T-helper 17 cell (primary cell): ENCODE measurements at regions not wholly inside any gene's neighbourhood (a gene's known extent, or its start where the extent isn't known, plus 50 kb on each side); places are given as distances from the start of the nearest gene placed in this dataset.
"Not testable (repeated sequence)": the region's sequence is repeated elsewhere in the genome, so short reads cannot be mapped to it uniquely, and the experiment has no call there.

Experiments used
- ATAC-seq: fragments of 150-1000 bp; cut with Tn5 transposase; 2 replicates; pipeline ENCODE4 v1.10.0; 2021; ENCODE audit warnings: mild to moderate bottlenecking, moderate library complexity
- DNase-seq, 3 donors: peaks; one replicate each; pipeline versions ENCODE4 v3.0.0 to v3.0.0-alpha.2; 2020 to 2021
- H3K9me3 ChIP-seq: one replicate; pipeline ENCODE4 v1.7.0; 2013; ENCODE audit warnings: low read length, mild to moderate bottlenecking; ENCODE audit not compliant: control insufficient read depth, poor library complexity, severe bottlenecking
- H3K27ac Mint-ChIP-seq: one replicate; pipeline ENCODE4 v1.8.0; 2022; ENCODE audit warnings: mild to moderate bottlenecking, moderate library complexity, mixed read lengths
- H3K27me3 Mint-ChIP-seq: one replicate; pipeline ENCODE4 v1.8.0; 2022; ENCODE audit warnings: mixed read lengths
- H3K36me3 Mint-ChIP-seq: one replicate; pipeline ENCODE4 v1.8.0; 2022; ENCODE audit warnings: low read depth, mixed read lengths
- H3K4me1 Mint-ChIP-seq: one replicate; pipeline ENCODE4 v1.8.0; 2022; ENCODE audit warnings: mild to moderate bottlenecking, mixed read lengths
- H3K4me3 Mint-ChIP-seq: one replicate; pipeline ENCODE4 v1.8.0; 2022; ENCODE audit warnings: mild to moderate bottlenecking, moderate library complexity, mixed read lengths

- DNase-seq (no peak), ATAC-seq (no peak)
- Mint-ChIP-seq H3K27ac (no peak overlapping the region), H3K4me3 (no peak overlapping the region), H3K27me3 (no peaks in the 10 kb centered on the region), H3K36me3 (peaks cover 2% of the 10 kb centered on the region), H3K4me1 (peaks cover 8% of the 10 kb centered on the region)
- no peaks in the 10 kb centered on the region for H3K9me3 ChIP-seq
Observed at GRCh38 chr22:26827611-26828010, 170.2 kb downstream of the MIAT start.

GRCh38 chr22:26828311-26828710, 170.9 kb downstream of the MIAT start:
- Mint-ChIP-seq H3K27me3 (no peaks in the 10 kb centered on the region), H3K36me3 (peaks cover 2% of the 10 kb centered on the region), H3K4me3 (no peak overlapping the region), H3K4me1 (peaks cover 8% of the 10 kb centered on the region), H3K27ac (no peak overlapping the region)
- DNase-seq, result no peak
- H3K9me3 ChIP-seq, result no peaks in the 10 kb centered on the region
- ATAC-seq, result no peak

GRCh38 chr22:26830837-26831236, 173.4 kb downstream of the MIAT start:
- H3K27ac Mint-ChIP-seq, result no peak overlapping the region
- no peaks in the 10 kb centered on the region for H3K27me3 Mint-ChIP-seq
- ATAC-seq (no peak), DNase-seq (no peak)
- peaks cover 5% of the 10 kb centered on the region for H3K36me3 Mint-ChIP-seq
- no peak overlapping the region for H3K4me3 Mint-ChIP-seq
- H3K4me1 Mint-ChIP-seq, result peaks cover 14% of the 10 kb centered on the region
- no peaks in the 10 kb centered on the region for H3K9me3 ChIP-seq

GRCh38 chr22:26835023-26835422, 177.6 kb downstream of the MIAT start:
- ATAC-seq (no peak), DNase-seq (no peak)
- peaks cover 14% of the 10 kb centered on the region for H3K4me1 Mint-ChIP-seq
- H3K27ac Mint-ChIP-seq, result no peak overlapping the region
- peaks cover 3% of the 10 kb centered on the region for H3K36me3 Mint-ChIP-seq
- no peak overlapping the region for H3K4me3 Mint-ChIP-seq
- H3K27me3 Mint-ChIP-seq, result no peaks in the 10 kb centered on the region
- H3K9me3 ChIP-seq, result no peaks in the 10 kb centered on the region

- no peaks in the 10 kb centered on the region for H3K9me3 ChIP-seq
- peaks cover 3% of the 10 kb centered on the region for H3K36me3 Mint-ChIP-seq
- H3K27me3 Mint-ChIP-seq, result no peaks in the 10 kb centered on the region
- DNase-seq (peak in 1 of 3 donors; percentile 11), ATAC-seq (no peak)
- peaks cover 14% of the 10 kb centered on the region for H3K4me1 Mint-ChIP-seq
- H3K4me3 Mint-ChIP-seq, result no peak overlapping the region
- no peak overlapping the region for H3K27ac Mint-ChIP-seq
Observed at GRCh38 chr22:26835929-26836528, 178.6 kb downstream of the MIAT start.

- no peak for ATAC-seq
- peaks cover 9% of the 10 kb centered on the region for H3K4me1 Mint-ChIP-seq
Observed at GRCh38 chr22:26837784-26838470, 180.5 kb downstream of the MIAT start.

GRCh38 chr22:26838471-26838825, 181.1 kb downstream of the MIAT start:
- H3K9me3 ChIP-seq, result no peaks in the 10 kb centered on the region
- no peak overlapping the region for H3K27ac Mint-ChIP-seq
- H3K4me1 Mint-ChIP-seq, result peaks cover 9% of the 10 kb centered on the region
- no peaks in the 10 kb centered on the region for H3K27me3 Mint-ChIP-seq
- ATAC-seq (no peak), DNase-seq (no peak)
- H3K4me3 Mint-ChIP-seq, result no peak overlapping the region
- H3K36me3 Mint-ChIP-seq, result peaks cover 3% of the 10 kb centered on the region

More at GRCh38 chr22:26837784-26838470, 180.5 kb downstream of the MIAT start:
- H3K36me3 Mint-ChIP-seq, result peaks cover 3% of the 10 kb centered on the region
- H3K27me3 Mint-ChIP-seq, result no peaks in the 10 kb centered on the region
- H3K4me3 Mint-ChIP-seq, result no peak overlapping the region
- H3K9me3 ChIP-seq, result no peaks in the 10 kb centered on the region
- DNase-seq, result no peak
- no peak overlapping the region for H3K27ac Mint-ChIP-seq

- Mint-ChIP-seq H3K4me3 (no peak overlapping the region), H3K4me1 (peaks cover 9% of the 10 kb centered on the region), H3K27ac (no peak overlapping the region), H3K36me3 (peaks cover 3% of the 10 kb centered on the region), H3K27me3 (no peaks in the 10 kb centered on the region)
- DNase-seq (no peak), ATAC-seq (no peak)
- no peaks in the 10 kb centered on the region for H3K9me3 ChIP-seq
Observed at GRCh38 chr22:26839216-26839615, 181.8 kb downstream of the MIAT start.

- H3K27ac Mint-ChIP-seq, H3K27me3 Mint-ChIP-seq, ATAC-seq, H3K36me3 Mint-ChIP-seq, DNase-seq, H3K4me3 Mint-ChIP-seq, H3K4me1 Mint-ChIP-seq, H3K9me3 ChIP-seq: not testable (repeated sequence)
Observed at GRCh38 chr22:26840770-26841169, 183.4 kb downstream of the MIAT start.

- Mint-ChIP-seq H3K4me3 (no peak overlapping the region), H3K27me3 (no peaks in the 10 kb centered on the region), H3K27ac (no peak overlapping the region), H3K36me3 (peaks cover 3% of the 10 kb centered on the region), H3K4me1 (no peaks in the 10 kb centered on the region)
- ATAC-seq (no peak), DNase-seq (no peak)
- H3K9me3 ChIP-seq, result no peaks in the 10 kb centered on the region
Observed at GRCh38 chr22:26842103-26842502, 184.7 kb downstream of the MIAT start.

- no peaks in the 10 kb centered on the region for H3K4me1 Mint-ChIP-seq
- no peaks in the 10 kb centered on the region for H3K9me3 ChIP-seq
- H3K36me3 Mint-ChIP-seq, result peaks cover 3% of the 10 kb centered on the region
- H3K27me3 Mint-ChIP-seq, result no peaks in the 10 kb centered on the region
- no peak for DNase-seq
- ATAC-seq, result no peak
- H3K4me3 Mint-ChIP-seq, result no peak overlapping the region
- H3K27ac Mint-ChIP-seq, result no peak overlapping the region
Observed at GRCh38 chr22:26845021-26845743, 187.8 kb downstream of the MIAT start.

- no peak overlapping the region for H3K27ac Mint-ChIP-seq
- ATAC-seq (no peak), DNase-seq (no peak)
- H3K27me3 Mint-ChIP-seq, result no peaks in the 10 kb centered on the region
- no peaks in the 10 kb centered on the region for H3K4me1 Mint-ChIP-seq
- H3K36me3 Mint-ChIP-seq, result peaks cover 3% of the 10 kb centered on the region
- no peak overlapping the region for H3K4me3 Mint-ChIP-seq
- no peaks in the 10 kb centered on the region for H3K9me3 ChIP-seq
Observed at GRCh38 chr22:26846076-26846475, 188.7 kb downstream of the MIAT start.

GRCh38 chr22:26846645-26847044, 189.3 kb downstream of the MIAT start:
- DNase-seq (no peak), ATAC-seq (no peak)
- Mint-ChIP-seq H3K4me3 (no peak overlapping the region), H3K27me3 (no peaks in the 10 kb centered on the region), H3K27ac (no peak overlapping the region), H3K4me1 (no peaks in the 10 kb centered on the region), H3K36me3 (peaks cover 3% of the 10 kb centered on the region)
- H3K9me3 ChIP-seq, result no peaks in the 10 kb centered on the region
